K562 (cell line): ENCODE measurements at regions not wholly inside any gene's neighbourhood (a gene's known extent, or its start where the extent isn't known, plus 50 kb on each side); places are given as distances from the start of the nearest gene placed in this dataset.

Source experiments
- ATAC-seq: fragments of 200-7000 bp; cut with Tn5 transposase; 3 replicates; pipeline ENCODE4 v1.9.1; 2020; ENCODE audit warnings: moderate library complexity
- BruUV-seq: library from RNA; stranded (reverse); fragments of 400-500 nt; replicated peaks from 2 replicates; lab custom pipeline; 2021; lab: Mats Ljungman, UMichigan
- CTCF ChIA-PET: fragments of 300-600 bp; formaldehyde crosslinking; extraction: SDS; loops from one replicate; lab custom pipeline; 2021; ENCODE audit warnings: low intra/inter-chr PET ratio; lab: Yijun Ruan, JAX
- POLR2A ChIA-PET: fragments of 300-600, 350-650 bp; sonication (Branson Sonifier 250); formaldehyde crosslinking; extraction: SDS; loops from one replicate; lab custom pipeline; 2021; ENCODE audit warnings: antibody characterized with exemption, inconsistent platforms; lab: Yijun Ruan, JAX
- DNase-seq, 4 experiments: peaks; one replicate each; pipeline versions ENCODE4 v3.0.0 to v3.0.0-alpha.2; 2011 to 2018; ENCODE audit warnings: low spot score in 3 of 4, mixed read lengths in 3 of 4; ENCODE audit errors: extremely low read depth in 1 of 4
- FAIRE-seq: peaks from 2 replicates; lab custom pipeline; 2011; peaks lifted over from hg19 to GRCh38; lab: Jason Lieb, UNC
- H2AFZ ChIP-seq: 2 replicates; pipeline ENCODE4 v1.6.0; 2011; ENCODE audit warnings: low read depth, low read length, control low read depth, inconsistent platforms
- H3K27ac ChIP-seq: fragments of 200-600 bp; 3 replicates; pipeline ENCODE4 v1.8.0; 2011; ENCODE audit warnings: low read depth, mild to moderate bottlenecking, control low read depth, inconsistent platforms, low read length, moderate library complexity, mixed read lengths; ENCODE audit errors: extremely low read depth
- H3K27me3 ChIP-seq, 2 experiments: fragments of 300-600 bp in 1 of 2; 2 replicates in 1 of 2; 3 replicates in 1 of 2; pipeline versions ENCODE4 v1.6.0 to v1.8.0; 2011; ENCODE audit warnings: inconsistent platforms in 2 of 2, low read length in 2 of 2, mild to moderate bottlenecking in 1 of 2, mixed read lengths in 1 of 2, moderate library complexity in 1 of 2; ENCODE audit not compliant: control insufficient read depth in 2 of 2, insufficient read depth in 2 of 2
- H3K36me3 ChIP-seq: fragments of 300-600 bp; 3 replicates; pipeline ENCODE4 v1.8.0; 2011; ENCODE audit warnings: mild to moderate bottlenecking, low read length, inconsistent platforms; ENCODE audit not compliant: control insufficient read depth, insufficient read depth
- H3K4me1 ChIP-seq, 2 experiments: fragments of 200-600 bp in 1 of 2; replicated peaks in 1 of 2; 2 replicates in 1 of 2; 3 replicates in 1 of 2; pipeline versions ENCODE4 v1.5.1 to v1.8.0; 2011; ENCODE audit warnings: inconsistent platforms in 2 of 2, low read length in 2 of 2, mild to moderate bottlenecking in 1 of 2, mixed read lengths in 1 of 2, moderate library complexity in 1 of 2; ENCODE audit not compliant: control insufficient read depth in 2 of 2, insufficient read depth in 2 of 2
- H3K4me2 ChIP-seq: 2 replicates; pipeline ENCODE4 v1.6.1; 2011; ENCODE audit warnings: low read length, control low read depth, inconsistent platforms, mixed read lengths; ENCODE audit not compliant: insufficient read depth
- H3K4me3 ChIP-seq: fragments of 200-600 bp; sonication (generic), shearing (Covaris generic); 2 replicates; pipeline ENCODE4 v1.5.1; 2016; ENCODE audit warnings: control low read depth, inconsistent platforms
- H3K79me2 ChIP-seq: fragments of 200-600 bp; 3 replicates; pipeline ENCODE4 v1.8.0; 2011; ENCODE audit warnings: low read length, inconsistent platforms; ENCODE audit not compliant: control insufficient read depth, insufficient read depth
- H3K9ac ChIP-seq, 2 experiments: 2 replicates each; pipeline versions ENCODE4 v1.6.0 to v1.6.1; 2011; ENCODE audit warnings: low read depth in 2 of 2, low read length in 2 of 2, control low read depth in 1 of 2, inconsistent platforms in 1 of 2, mild to moderate bottlenecking in 1 of 2, mixed read lengths in 1 of 2; ENCODE audit not compliant: insufficient read depth in 1 of 2
- H3K9me1 ChIP-seq: one replicate; pipeline ENCODE4 v1.6.0; 2011; ENCODE audit warnings: inconsistent platforms, mild to moderate bottlenecking, low read length, moderate library complexity; ENCODE audit not compliant: control insufficient read depth, insufficient read depth
- H3K9me3 ChIP-seq: replicated peaks from 2 replicates; pipeline ENCODE4 v1.5.1; 2011; ENCODE audit warnings: low read depth, low read length, inconsistent platforms; ENCODE audit not compliant: control insufficient read depth, insufficient read depth
- H4K20me1 ChIP-seq: replicated peaks from 2 replicates; pipeline ENCODE4 v1.6.1; 2011; ENCODE audit warnings: low read length, inconsistent platforms, mixed read lengths; ENCODE audit not compliant: control insufficient read depth, insufficient read depth
- BCL6 ChIP-seq: fragments of 250-450 bp; sonication (Bioruptor Pico); IDR thresholded peaks from 2 replicates; pipeline ENCODE4 v1.4.0; 2020
- BRD4 ChIP-seq: fragments of 200-600 bp; sonication (generic); IDR thresholded peaks from 2 replicates; pipeline ENCODE4 v1.6.1; 2017; ENCODE audit warnings: inconsistent platforms
- CREM ChIP-seq: IDR thresholded peaks from 2 replicates; pipeline ENCODE4 v1.6.1; 2014; ENCODE audit warnings: antibody characterized with exemption, low read depth
- DLX4 ChIP-seq: fragments of 250-450 bp; sonication (Bioruptor Pico); IDR thresholded peaks from 2 replicates; pipeline ENCODE4 v1.6.1; 2021; ENCODE audit warnings: mild to moderate bottlenecking
- DMBX1 ChIP-seq: fragments of 250-450 bp; sonication (Bioruptor Pico); IDR thresholded peaks from 2 replicates; pipeline ENCODE4 v1.8.0; 2022; ENCODE audit warnings: inconsistent platforms, mild to moderate bottlenecking, moderate library complexity, borderline replicate concordance
- ETV5 ChIP-seq: sonication (generic); formaldehyde crosslinking; IDR thresholded peaks from 2 replicates; pipeline ENCODE4 v1.4.0; 2020; ENCODE audit warnings: low read depth, mild to moderate bottlenecking, missing genetic modification reagents
- HNRNPUL1 ChIP-seq: fragments of 200-400 bp; formaldehyde crosslinking; IDR thresholded peaks from 2 replicates; pipeline ENCODE4 v1.6.1; 2017; ENCODE audit warnings: low read length
- LARP7 ChIP-seq: fragments of 450-650 bp; IDR thresholded peaks from 2 replicates; pipeline ENCODE4 v1.6.1; 2016
- MLLT1 ChIP-seq, 2 experiments: fragments of 450-650 bp; IDR thresholded peaks; 2 replicates each; pipeline ENCODE4 v1.6.1; 2016
- NFYB ChIP-seq: IDR thresholded peaks from 2 replicates; pipeline ENCODE4 v1.6.1; 2011; ENCODE audit warnings: mild to moderate bottlenecking, moderate library complexity; ENCODE audit not compliant: insufficient read length; ENCODE audit errors: extremely low read depth
- SETDB1 ChIP-seq: IDR thresholded peaks from one replicate; pipeline ENCODE4 v1.6.1; 2012; ENCODE audit warnings: low read length, control low read depth, inconsistent platforms
- SPI1 ChIP-seq: IDR thresholded peaks from 2 replicates; pipeline ENCODE4 v1.6.1; 2011; ENCODE audit warnings: low read depth, low read length, control low read depth, borderline replicate concordance
- TAF15 ChIP-seq: fragments of 200-400 bp; formaldehyde crosslinking; IDR thresholded peaks from 2 replicates; pipeline ENCODE4 v1.6.1; 2017; ENCODE audit warnings: mild to moderate bottlenecking, low read depth, low read length, moderate library complexity
- TCF7 ChIP-seq: sonication (generic); IDR thresholded peaks from 2 replicates; pipeline ENCODE4 v1.6.1; 2016; ENCODE audit warnings: antibody characterized with exemption, borderline replicate concordance
- TCF7L2 ChIP-seq: fragments of 150-350 bp; IDR thresholded peaks from 2 replicates; pipeline ENCODE4 v1.6.1; 2016; ENCODE audit warnings: low read depth, mild to moderate bottlenecking, low read length, moderate library complexity
- ZNF175 ChIP-seq: fragments of 200-800 bp; sonication (Bioruptor generic); IDR thresholded peaks from 2 replicates; pipeline ENCODE4 v1.6.1; 2016; ENCODE audit warnings: low read depth, mild to moderate bottlenecking, missing genetic modification characterization, missing compliant biosample characterization
- ZNF644 ChIP-seq: fragments of 200-800 bp; sonication (Bioruptor generic); IDR thresholded peaks from 2 replicates; pipeline ENCODE4 v1.6.1; 2016; ENCODE audit warnings: low read depth, missing genetic modification characterization, missing compliant biosample characterization
- ZNF695 ChIP-seq: fragments of 450-650 bp; formaldehyde crosslinking; IDR thresholded peaks from 2 replicates; pipeline ENCODE4 v1.4.0; 2020; ENCODE audit warnings: mild to moderate bottlenecking, moderate library complexity
- ZSCAN32 ChIP-seq: fragments of 450-650 bp; formaldehyde crosslinking; IDR thresholded peaks from 2 replicates; pipeline ENCODE4 v1.4.0; 2020; ENCODE audit warnings: mild to moderate bottlenecking, moderate library complexity
- WGBS: fragments of 100-300 bp; shearing (Covaris generic); methylation state at CpG from one replicate; pipeline ENCODE4 v1.1.6; 2016; ENCODE audit warnings: low coverage, mixed read lengths; ENCODE audit not compliant: insufficient coverage; ENCODE audit errors: missing lambda C conversion rate; 5-methylcytosine and 5-hydroxymethylcytosine counted together
- in situ Hi-C: fragments of 300-500 bp; cut with MboI; formaldehyde crosslinking; loops from 4 replicates; pipeline ENCODE4 v1.15.0; 2018; ENCODE audit warnings: inconsistent platforms, mixed read lengths
- intact Hi-C: fragments of 100-400 bp; cut with micrococcal nuclease; formaldehyde crosslinking; loops from 2 replicates; pipeline ENCODE4 v1.14.2; 2022

GRCh38 chr2:236445678-236446077 is 123.9 kb upstream of the ACKR3 start:
- FAIRE-seq (no peak), DNase-seq (peak in 1 of 4 experiments; percentile 6), ATAC-seq (no peak)
- Histone ChIP-seq H3K9me3 (no peaks in the 10 kb centered on the region), H3K79me2 (no peaks in the 10 kb centered on the region), H3K4me3 (no peak overlapping the region), H3K27me3 (peaks cover 0 to 20% of the 10 kb centered on the region in 2 experiments; a peak in 3 of 5 replicates), H3K27ac (no peak overlapping the region), H2AFZ (no peak overlapping the region), H4K20me1 (no peaks in the 10 kb centered on the region)
- intact Hi-C loops, result no loop called here
- POLR2A ChIA-PET, result no interaction called here
- no peak for TF ChIP-seq NFYB
- no peak for TF ChIP-seq TCF7L2
- no peak for TF ChIP-seq LARP7
- TF ChIP-seq ZNF695, result no peak
- no peak for TF ChIP-seq ZNF175
- TF ChIP-seq, all 486 proteins: peak for 0
- CTCF ChIA-PET, result no interaction called here
- WGBS, result 0% methylated on average over 1 of the region's 2 CpGs
- in situ Hi-C loops, result no loop called here
- no peaks in the 10 kb centered on the region for H3K4me1 ChIP-seq
- no peak overlapping the region for H3K9ac ChIP-seq
- H3K36me3 ChIP-seq, result no peaks in the 10 kb centered on the region
- H3K9me1 ChIP-seq, result no peaks in the 10 kb centered on the region
- BruUV-seq, result no TSS peak
- H3K4me2 ChIP-seq, result no peak overlapping the region

GRCh38 chr2:236446521-236446920 is 123.1 kb upstream of the ACKR3 start:
- FAIRE-seq (no peak), ATAC-seq (no peak), DNase-seq (no peak)
- Histone ChIP-seq H3K4me3 (no peak overlapping the region), H3K4me1 (no peaks in the 10 kb centered on the region), H3K9me3 (no peaks in the 10 kb centered on the region), H3K9me1 (no peaks in the 10 kb centered on the region), H3K27ac (no peak overlapping the region), H3K27me3 (peaks cover 0 to 20% of the 10 kb centered on the region in 2 experiments; a peak in 3 of 5 replicates), H3K9ac (no peak overlapping the region; a peak in 1 of 4 replicates), H3K79me2 (no peaks in the 10 kb centered on the region), H4K20me1 (no peaks in the 10 kb centered on the region), H2AFZ (no peak overlapping the region), H3K4me2 (no peak overlapping the region), H3K36me3 (no peaks in the 10 kb centered on the region)
- intact Hi-C loops, result no loop called here
- BruUV-seq, result no TSS peak
- POLR2A ChIA-PET, result no interaction called here
- CTCF ChIA-PET, result interaction anchor here (0.5 kb wide), 1 partner anchor 575 kb away, joined by 4 read pairs; no protein-coding TSS in a partner anchor
- 0% methylated on average over 2 of the region's 9 CpGs for WGBS
- in situ Hi-C loops, result no loop called here
- TF ChIP-seq TAF15 (no peak), ZNF644 (tag) (no peak), BCL6 (CRISPR knock-in tag) (no peak), TCF7 (no peak), SETDB1 (no peak), HNRNPUL1 (no peak), BRD4 (no peak), CREM (no peak), ZSCAN32 (CRISPR knock-in tag) (no peak), DLX4 (CRISPR knock-in tag) (no peak), ETV5 (CRISPR knock-in tag) (no peak), SPI1 (no peak), MLLT1 (IDR thresholded peaks at IDR 0.05) (no peak), DMBX1 (CRISPR knock-in tag) (no peak)
